HUES48 (cell line): ENCODE measurements at regions not wholly inside any gene's neighbourhood (a gene's known extent, or its start where the extent isn't known, plus 50 kb on each side); places are given as distances from the start of the nearest gene placed in this dataset.
"Not testable (repeated sequence)": the region's sequence is repeated elsewhere in the genome, so short reads cannot be mapped to it uniquely, and the experiment has no call there.

Experiments used
- H3K27ac ChIP-seq: one replicate; pipeline ENCODE4 v1.7.0; 2013; ENCODE audit warnings: low read depth, low read length, inconsistent platforms
- H3K27me3 ChIP-seq: 2 replicates; pipeline ENCODE4 v1.6.1; 2013; ENCODE audit warnings: mild to moderate bottlenecking, low read length; ENCODE audit not compliant: control insufficient read depth, insufficient read depth
- H3K36me3 ChIP-seq: 2 replicates; pipeline ENCODE4 v1.6.1; 2013; ENCODE audit warnings: low read length; ENCODE audit not compliant: control insufficient read depth, insufficient read depth
- H3K4me1 ChIP-seq: 2 replicates; pipeline ENCODE4 v1.6.1; 2013; ENCODE audit warnings: mild to moderate bottlenecking, low read length; ENCODE audit not compliant: control insufficient read depth, insufficient read depth
- H3K4me3 ChIP-seq: 2 replicates; pipeline ENCODE4 v1.5.1; 2013; ENCODE audit warnings: mild to moderate bottlenecking, low read depth, low read length
- H3K9ac ChIP-seq: 2 replicates; pipeline ENCODE4 v1.6.1; 2013; ENCODE audit warnings: mild to moderate bottlenecking, low read depth, low read length, moderate library complexity
- H3K9me3 ChIP-seq: 2 replicates; pipeline ENCODE4 v1.6.1; 2013; ENCODE audit warnings: low read length; ENCODE audit not compliant: control insufficient read depth, insufficient read depth

DNA sequence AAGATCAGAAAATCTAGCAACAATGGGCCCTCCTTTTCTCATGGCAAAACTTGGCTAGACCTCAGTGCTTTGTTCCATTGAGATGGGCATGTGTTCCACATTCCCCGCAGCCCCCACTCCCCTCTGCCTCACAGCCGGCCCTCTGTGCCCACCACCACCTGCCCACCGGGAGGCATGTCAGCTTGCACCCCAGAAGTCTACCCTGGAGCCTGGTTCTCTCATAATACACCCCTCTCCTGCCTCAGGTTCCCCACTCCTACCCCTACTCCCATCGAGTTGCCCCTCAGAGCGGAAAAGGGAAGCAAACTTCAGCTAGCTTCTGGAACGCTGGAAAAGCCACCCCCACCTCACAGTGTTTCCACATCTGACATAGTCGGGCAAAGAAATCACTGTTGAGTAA lies 219.0 kb downstream of the ANAPC1 start:
- no peaks in the 10 kb centered on the region for H3K36me3 ChIP-seq
- no peak overlapping the region for H3K9ac ChIP-seq
- H3K27me3 ChIP-seq = no peaks in the 10 kb centered on the region
- peaks cover 7% of the 10 kb centered on the region for H3K9me3 ChIP-seq
- H3K27ac ChIP-seq = no peak overlapping the region
- no peak overlapping the region for H3K4me3 ChIP-seq
- H3K4me1 ChIP-seq = peaks cover 4% of the 10 kb centered on the region; the same call in 1 of the 2 replicates

DNA sequence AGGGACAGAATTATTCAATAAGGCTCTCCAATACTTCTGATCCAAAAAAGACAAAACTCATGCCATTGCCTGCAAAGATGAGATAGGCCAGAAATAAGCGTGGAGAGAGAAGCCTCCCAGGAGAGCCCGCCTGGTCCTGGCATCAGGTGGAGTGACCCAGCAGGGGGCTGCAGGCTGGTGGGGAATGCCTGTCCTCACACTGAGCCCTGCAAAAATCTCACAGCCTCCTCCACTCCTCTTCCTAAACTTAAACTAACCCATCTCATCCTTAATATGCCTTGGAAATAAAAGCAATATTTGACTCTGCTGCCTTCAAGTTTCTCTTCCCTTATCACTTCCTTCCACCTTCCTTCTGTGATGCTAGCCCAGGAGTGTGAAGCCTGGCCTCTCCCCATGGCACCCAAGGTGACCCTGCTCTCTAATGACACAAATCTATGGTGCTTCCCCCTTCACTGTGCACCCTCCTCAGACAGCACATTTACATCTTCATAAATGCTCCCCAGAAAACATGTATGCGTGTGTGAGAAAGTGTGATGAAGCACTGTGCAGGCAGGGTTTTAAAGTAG lies 218.4 kb downstream of the ANAPC1 start:
- H3K9ac ChIP-seq = no peak overlapping the region
- no peaks in the 10 kb centered on the region for H3K27me3 ChIP-seq
- peaks cover 7% of the 10 kb centered on the region for H3K9me3 ChIP-seq
- H3K4me1 ChIP-seq = no peaks in the 10 kb centered on the region
- no peak overlapping the region for H3K27ac ChIP-seq
- no peaks in the 10 kb centered on the region for H3K36me3 ChIP-seq
- no peak overlapping the region for H3K4me3 ChIP-seq

DNA sequence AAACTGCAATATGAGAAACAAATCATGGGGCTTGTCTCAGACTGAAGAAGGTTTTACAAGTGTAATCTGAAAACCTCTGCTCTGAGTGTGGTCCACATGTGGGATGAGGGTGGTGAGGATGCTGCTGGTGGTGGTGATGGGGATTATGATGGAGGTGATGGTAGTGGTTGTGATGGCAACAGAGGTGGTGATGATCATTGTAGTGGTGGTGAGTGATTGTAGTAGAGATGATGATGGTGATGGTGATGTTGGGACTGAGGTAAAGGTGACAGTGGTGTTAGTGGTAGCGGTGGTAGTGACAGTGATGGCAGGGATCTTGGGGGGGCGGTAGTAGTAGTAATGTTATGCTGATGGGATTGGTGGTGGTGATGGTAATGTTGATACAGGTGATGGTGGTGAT lies 217.8 kb downstream of the ANAPC1 start:
- H3K36me3 ChIP-seq = no peaks in the 10 kb centered on the region
- H3K27me3 ChIP-seq = no peaks in the 10 kb centered on the region
- peaks cover 7% of the 10 kb centered on the region for H3K9me3 ChIP-seq
- no peak overlapping the region for H3K9ac ChIP-seq
- H3K27ac ChIP-seq = no peak overlapping the region
- H3K4me1 ChIP-seq = no peaks in the 10 kb centered on the region
- no peak overlapping the region for H3K4me3 ChIP-seq

DNA sequence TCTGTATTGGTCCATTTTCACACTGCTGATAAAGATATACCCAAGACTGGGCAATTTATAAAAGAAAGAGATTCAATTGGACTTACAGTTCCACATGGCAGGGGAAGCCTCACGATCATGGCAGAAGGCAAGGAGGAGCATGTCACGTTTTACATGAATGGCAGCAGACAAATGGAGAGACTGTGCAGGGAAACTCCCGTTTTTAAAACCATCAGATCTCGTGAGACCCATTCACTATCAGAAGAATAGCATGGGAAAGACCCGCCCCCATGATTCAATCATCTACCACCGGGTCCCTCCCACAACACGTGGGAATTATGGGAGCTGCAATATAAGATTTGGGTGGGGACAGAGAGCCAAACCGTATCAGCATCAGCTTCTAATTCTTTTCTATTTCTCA lies 217.0 kb downstream of the ANAPC1 start:
- Histone ChIP-seq H3K4me1 (no peaks in the 10 kb centered on the region), H3K36me3 (no peaks in the 10 kb centered on the region), H3K9ac (no peak overlapping the region), H3K4me3 (no peak overlapping the region), H3K27me3 (no peaks in the 10 kb centered on the region), H3K9me3 (peaks cover 15% of the 10 kb centered on the region), H3K27ac (no peak overlapping the region)

DNA sequence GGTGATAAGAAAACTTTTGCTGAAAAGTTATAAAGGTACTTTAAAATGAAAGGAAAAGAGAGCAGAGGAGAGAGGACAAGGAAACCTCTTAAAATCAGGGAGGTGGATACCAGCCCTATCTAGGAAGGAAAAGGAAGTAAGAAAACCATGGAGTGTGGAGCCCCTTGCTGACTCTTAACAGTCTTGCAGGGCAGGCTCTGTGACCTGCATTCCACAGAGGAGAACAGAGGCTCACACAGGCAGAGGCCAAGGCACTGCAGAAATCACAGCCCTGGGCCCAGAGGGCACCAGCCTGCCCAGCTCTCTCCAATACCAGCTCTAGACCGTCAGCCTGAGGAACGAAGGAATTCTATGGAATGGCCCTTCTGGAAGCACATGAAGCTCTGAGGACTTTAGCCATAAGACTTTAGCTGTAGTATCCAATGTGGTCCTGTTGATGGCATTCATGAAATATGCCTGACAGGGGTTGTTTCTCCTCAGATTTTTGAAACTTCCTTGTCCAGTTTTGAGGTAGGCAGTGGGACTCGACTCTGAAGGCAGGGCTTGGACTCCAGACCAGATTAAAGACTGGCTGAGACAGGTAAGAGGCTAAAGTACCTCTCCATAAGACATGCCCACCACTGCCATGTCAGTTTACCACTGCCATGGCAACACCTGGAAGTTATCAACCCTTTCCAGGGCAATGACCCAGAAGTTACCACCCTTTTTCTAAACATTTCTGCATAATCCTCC lies 216.3 kb downstream of the ANAPC1 start:
- H3K36me3 ChIP-seq = no peaks in the 10 kb centered on the region
- H3K4me3 ChIP-seq = no peak overlapping the region
- H3K27me3 ChIP-seq = no peaks in the 10 kb centered on the region
- no peak overlapping the region for H3K27ac ChIP-seq
- no peaks in the 10 kb centered on the region for H3K4me1 ChIP-seq
- peaks cover 15% of the 10 kb centered on the region for H3K9me3 ChIP-seq
- no peak overlapping the region for H3K9ac ChIP-seq

DNA sequence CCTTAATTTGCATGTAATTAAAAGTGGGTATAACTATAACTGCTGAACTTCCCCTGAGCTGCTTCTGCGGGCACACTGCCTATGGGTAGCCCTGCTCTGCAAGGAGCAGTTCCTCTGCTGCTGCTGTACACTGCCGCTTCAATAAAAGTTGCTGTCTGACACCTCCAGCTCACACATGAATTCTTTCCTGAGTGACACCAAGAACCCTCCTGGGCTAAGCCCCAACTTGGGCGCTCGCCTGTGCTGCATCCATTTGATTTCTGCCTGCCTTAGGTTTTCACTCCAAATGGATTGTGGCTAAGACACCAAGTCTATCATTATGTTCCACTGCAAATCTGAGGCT lies 215.7 kb downstream of the ANAPC1 start:
- no peak overlapping the region for H3K27ac ChIP-seq

DNA sequence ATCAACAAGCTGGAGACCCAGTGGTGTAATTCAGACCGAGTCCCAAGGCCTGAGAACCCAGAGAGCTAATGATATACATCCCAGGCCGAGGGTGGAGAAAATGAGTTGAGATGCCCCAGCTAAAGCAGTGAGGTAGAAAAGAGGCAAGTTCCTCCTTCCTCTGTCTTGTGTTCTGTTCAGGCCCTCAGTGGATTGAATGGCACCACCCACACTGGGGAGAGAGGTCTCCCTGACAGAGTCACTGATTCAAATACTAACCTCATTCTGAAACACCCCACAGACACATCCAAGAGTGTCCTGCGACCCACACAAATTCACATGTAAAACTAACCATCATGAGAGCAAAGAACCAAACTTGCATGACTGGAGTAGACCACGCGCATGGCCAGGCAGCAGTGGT lies 215.3 kb downstream of the ANAPC1 start:
- Histone ChIP-seq H3K4me1 (no peaks in the 10 kb centered on the region), H3K9me3 (peaks cover 15% of the 10 kb centered on the region), H3K4me3 (no peak overlapping the region), H3K27ac (no peak overlapping the region), H3K36me3 (no peaks in the 10 kb centered on the region), H3K27me3 (no peaks in the 10 kb centered on the region), H3K9ac (no peak overlapping the region)

More for the DNA sequence above, 215.7 kb downstream of the ANAPC1 start:
- H3K4me1 ChIP-seq = no peaks in the 10 kb centered on the region
- no peaks in the 10 kb centered on the region for H3K36me3 ChIP-seq
- H3K4me3 ChIP-seq = no peak overlapping the region
- H3K27me3 ChIP-seq = no peaks in the 10 kb centered on the region
- H3K9me3 ChIP-seq = peaks cover 15% of the 10 kb centered on the region
- H3K9ac ChIP-seq = no peak overlapping the region

DNA sequence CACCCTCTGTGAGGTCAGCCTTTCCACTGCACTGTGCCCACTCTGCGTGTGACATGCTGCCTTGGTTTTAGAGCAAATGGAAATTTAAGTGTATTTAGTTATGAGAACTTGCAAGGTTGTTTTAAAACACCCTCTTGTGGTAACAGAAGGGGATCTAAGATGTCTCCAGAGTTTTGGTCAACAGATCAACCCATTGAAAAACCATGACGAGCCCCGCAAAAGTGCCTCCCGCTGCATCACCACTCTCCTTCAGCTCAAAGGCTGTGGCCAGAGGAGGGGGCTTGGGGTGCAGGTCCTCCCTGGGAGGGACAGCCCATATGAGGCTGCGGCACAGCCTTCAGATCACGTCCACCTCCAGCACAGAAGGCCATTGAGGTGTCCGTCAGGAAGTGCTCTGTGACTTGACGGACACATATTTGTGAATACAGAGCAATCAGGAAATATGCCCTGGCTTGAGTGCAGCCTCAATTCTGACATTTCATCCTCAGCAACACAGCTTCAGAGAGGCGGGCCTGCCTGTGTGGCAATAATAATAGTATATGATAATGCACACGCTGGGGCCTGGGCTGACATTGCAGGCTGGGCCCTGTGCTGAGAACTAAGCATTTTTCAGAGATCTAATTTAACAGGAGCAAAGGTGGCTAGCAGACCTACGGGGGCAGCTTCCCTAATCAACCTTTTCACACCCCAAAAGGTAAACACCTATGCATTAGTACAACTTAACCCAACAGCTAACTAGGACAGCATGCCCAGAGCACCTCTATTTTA lies 213.9 kb downstream of the ANAPC1 start:
- no peaks in the 10 kb centered on the region for H3K36me3 ChIP-seq
- H3K9me3 ChIP-seq = peaks cover 15% of the 10 kb centered on the region
- H3K27ac ChIP-seq = no peak overlapping the region
- no peaks in the 10 kb centered on the region for H3K27me3 ChIP-seq
- no peak overlapping the region for H3K4me3 ChIP-seq
- no peaks in the 10 kb centered on the region for H3K4me1 ChIP-seq
- no peak overlapping the region for H3K9ac ChIP-seq

DNA sequence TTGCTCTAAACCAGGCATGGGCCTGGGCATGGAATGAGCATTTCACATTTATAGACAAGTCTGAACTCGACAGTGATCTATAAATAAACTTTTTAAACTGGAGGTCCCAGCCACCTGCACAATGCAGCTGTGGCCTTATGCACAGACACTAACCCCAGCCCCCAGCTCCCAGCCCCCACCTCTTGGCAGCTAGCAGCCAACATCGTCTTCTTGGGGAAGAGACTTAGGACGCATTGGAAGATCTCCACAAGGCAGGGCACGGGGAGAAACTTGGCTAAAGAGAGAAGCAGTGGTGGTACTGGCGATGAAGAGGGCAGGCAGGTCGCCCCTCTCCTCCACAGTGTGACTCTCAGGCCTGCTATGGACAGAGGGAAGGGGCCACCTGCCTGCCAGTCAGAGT lies 213.2 kb downstream of the ANAPC1 start:
- Histone ChIP-seq H3K27me3 (no peaks in the 10 kb centered on the region), H3K4me3 (no peak overlapping the region), H3K9me3 (peaks cover 15% of the 10 kb centered on the region), H3K9ac (no peak overlapping the region), H3K36me3 (no peaks in the 10 kb centered on the region), H3K27ac (no peak overlapping the region), H3K4me1 (no peaks in the 10 kb centered on the region)

DNA sequence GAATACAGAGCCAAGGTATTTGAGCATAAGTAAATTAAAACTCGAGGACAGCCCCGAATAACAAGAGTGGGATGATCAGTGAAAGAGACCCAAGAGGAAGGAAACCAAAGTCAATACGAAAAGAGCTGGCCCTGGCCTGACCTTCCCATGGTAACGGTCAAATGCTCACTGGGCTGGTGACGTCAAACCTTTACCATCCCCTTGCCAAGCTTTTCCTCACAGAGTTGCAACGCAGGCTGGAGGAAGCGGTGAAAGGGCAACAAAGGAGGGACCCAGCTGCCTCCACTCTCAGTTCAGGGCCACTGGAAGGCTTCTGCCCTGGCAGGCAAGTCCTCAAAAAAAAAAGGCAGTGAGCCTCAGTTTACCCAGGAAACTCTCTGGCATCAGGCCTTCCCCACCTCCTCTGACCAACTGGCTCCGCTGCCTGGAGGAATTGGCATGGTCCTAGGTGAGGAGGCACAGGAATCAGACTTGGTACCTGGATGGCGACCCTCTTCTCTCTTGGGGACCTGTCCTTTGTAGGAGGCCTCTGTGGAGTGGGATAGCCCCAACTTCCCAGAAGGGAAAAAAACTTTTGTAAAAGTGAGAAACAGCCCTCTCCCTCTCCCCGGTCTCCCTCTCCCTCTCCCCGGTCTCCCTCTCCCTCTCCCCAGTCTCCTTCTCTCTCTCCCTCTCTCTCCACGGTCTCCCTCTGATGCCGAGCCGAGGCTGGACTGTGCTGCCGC lies 212.4 kb downstream of the ANAPC1 start:
- H3K36me3 ChIP-seq = no peaks in the 10 kb centered on the region
- H3K27me3 ChIP-seq = no peaks in the 10 kb centered on the region
- peaks cover 15% of the 10 kb centered on the region for H3K9me3 ChIP-seq
- no peak overlapping the region for H3K9ac ChIP-seq
- no peak overlapping the region for H3K4me3 ChIP-seq
- no peaks in the 10 kb centered on the region for H3K4me1 ChIP-seq
- H3K27ac ChIP-seq = no peak overlapping the region

DNA sequence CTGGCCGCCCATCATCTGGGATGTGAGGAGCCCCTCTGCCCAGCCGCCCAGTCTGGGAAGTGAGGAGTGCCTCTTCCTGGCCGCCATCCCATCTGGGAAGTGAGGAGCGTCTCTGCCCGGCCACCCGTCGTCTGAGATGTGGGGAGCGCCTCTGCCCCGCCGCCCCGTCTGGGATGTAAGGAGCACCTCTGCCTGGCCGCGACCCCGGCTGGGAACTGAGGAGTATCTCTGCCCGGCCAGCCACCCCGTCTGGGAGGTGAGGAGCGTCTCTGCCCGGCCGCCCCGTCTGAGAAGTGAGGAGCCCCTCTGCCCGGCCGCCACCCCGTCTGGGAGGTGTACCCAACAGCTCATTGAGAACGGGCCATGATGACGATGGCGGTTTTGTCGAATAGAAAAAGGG lies 211.4 kb downstream of the ANAPC1 start:
- not testable (repeated sequence) for H3K27ac ChIP-seq, H3K27me3 ChIP-seq, H3K4me3 ChIP-seq, H3K36me3 ChIP-seq, H3K9ac ChIP-seq, H3K4me1 ChIP-seq
- peaks cover 15% of the 10 kb centered on the region for H3K9me3 ChIP-seq
